GM10266 (cell line): ENCODE measurements at regions not wholly inside any gene's neighbourhood (a gene's known extent, or its start where the extent isn't known, plus 50 kb on each side); places are given as distances from the start of the nearest gene placed in this dataset.
"Not testable (repeated sequence)": the region's sequence is repeated elsewhere in the genome, so short reads cannot be mapped to it uniquely, and the experiment has no call there.

Experiments
- DNase-seq: peaks from one replicate; pipeline ENCODE4 v3.0.0; 2012; ENCODE audit errors: extremely low spot score
- CTCF ChIP-seq: IDR thresholded peaks from 2 replicates; pipeline ENCODE4 v1.5.1; 2012; ENCODE audit warnings: mild to moderate bottlenecking, low read depth; ENCODE audit not compliant: control insufficient read depth, insufficient read depth; ENCODE audit errors: missing control alignments

GRCh38 chr2:34534341-34534740, 935.2 kb upstream of the FAM98A start:
- no peak for TF ChIP-seq CTCF
- no peak for DNase-seq

DNA sequence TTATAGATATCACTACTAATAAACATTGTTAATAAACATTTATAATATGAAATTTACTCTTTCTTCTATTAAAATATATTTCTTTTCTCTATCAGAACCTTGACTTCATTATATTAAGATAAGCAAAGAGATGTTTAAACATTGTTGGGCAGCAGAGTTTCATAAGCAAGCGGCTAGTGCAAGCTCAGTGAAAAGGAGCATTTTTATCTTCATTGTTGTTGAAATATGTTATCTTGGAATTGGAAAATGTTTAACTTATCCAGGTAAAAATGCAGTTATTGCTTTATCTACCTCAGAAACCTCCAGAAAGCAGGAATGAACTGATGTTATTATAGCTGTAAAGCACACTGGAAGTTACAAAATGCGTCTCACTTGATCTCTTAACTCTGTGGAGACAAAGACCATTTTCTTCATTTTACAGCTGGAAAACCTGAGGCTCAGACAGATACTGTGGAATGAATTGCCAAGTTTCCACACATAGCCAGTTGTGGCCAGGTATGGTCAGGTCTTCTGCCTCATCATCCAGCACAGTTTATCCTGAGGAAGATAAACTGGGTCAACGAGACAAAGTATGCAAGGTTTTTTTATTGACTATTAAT, 934.6 kb upstream of the FAM98A start:
- no peak for TF ChIP-seq CTCF
- DNase-seq, result no peak

DNA sequence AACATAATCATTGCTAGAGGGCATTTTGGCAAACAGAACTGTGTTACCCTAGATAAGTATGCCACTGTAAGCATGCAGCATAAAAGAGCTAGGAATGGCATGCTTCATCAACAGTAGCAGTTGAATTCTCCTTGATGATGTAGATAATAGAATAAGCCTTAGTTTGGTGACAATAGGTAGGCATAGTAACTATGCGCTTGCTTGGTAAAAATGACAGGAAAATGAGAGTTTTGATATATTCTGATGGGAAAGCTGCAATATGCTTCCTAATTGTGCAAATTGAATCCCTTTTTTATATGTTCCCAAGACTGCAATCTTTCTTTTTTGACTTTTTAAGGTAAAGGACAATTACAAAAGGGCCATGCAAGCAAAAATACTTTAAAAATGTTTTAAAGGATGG, 930.9 kb upstream of the FAM98A start:
- no peak for DNase-seq
- no peak for TF ChIP-seq CTCF

DNA sequence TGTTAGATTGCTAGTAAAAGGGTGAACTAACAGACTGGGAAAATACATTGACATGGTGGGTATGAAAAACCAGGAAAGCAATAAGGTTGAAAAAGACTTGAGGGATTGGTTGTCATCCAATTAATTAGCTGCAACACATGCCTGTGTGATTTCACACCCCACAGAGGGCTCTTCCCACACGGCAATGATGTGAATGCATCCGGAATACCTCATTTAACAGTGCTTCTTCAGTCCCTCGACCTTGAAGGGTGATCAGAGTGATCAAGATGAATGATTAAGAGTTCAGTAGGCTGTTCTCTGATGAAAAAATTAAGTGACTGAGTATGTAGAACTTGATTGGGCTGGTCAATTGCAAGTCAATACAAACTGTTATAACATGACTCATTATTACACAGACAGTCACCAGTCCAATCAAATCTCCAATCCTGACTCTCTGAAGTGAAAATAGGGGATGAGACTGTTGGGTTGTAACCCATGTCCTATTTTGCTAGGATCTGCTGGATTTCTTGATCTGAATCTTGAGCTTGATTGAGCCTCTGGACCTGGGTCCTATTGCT, 924.9 kb upstream of the FAM98A start:
- TF ChIP-seq CTCF, result no peak
- no peak for DNase-seq

DNA sequence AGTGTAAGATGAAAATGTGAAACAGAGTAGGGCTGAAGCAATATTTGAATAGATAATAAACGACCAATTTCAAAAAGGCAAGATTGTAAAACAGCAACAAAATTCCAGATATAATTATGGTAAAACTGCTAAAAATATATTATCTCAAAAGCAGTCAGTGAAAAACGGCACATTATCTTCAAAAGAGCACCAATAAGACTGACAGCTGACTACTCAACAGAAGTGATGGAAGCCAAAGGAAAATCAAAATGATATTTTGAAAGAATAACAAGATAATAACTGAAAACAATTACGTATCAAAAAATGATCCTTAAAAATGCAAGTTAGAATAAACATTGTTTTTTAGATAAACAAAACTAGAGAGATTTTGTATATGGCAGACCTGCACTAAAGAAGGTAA, 920.6 kb upstream of the FAM98A start:
- no peak for TF ChIP-seq CTCF
- no peak for DNase-seq

DNA sequence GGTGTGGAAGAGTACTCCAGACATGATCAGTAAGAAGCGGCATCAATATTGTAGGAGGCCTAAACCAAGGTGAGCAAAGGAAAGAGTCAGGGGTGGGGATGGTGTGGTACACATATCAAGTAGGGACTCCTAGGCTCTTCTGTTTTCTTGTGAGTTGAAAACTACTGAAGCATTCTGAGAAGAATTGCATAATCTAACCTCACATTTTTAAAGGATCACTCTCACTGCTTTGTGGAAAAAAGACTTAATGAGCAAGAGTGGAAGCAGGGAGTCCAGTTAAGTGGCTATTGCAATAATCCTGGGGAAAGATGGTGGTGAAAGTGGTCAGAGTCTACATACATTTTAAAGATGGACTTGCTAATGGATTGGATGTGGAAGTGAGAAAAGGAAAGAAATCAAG, 899.5 kb upstream of the FAM98A start:
- DNase-seq, result no peak
- TF ChIP-seq CTCF, result no peak

GRCh38 chr2:34494192-34494591, 895.1 kb upstream of the FAM98A start:
- DNase-seq, result not testable (repeated sequence)
